GM21381 (cell line): ENCODE measurements at regions not wholly inside any gene's neighbourhood (a gene's known extent, or its start where the extent isn't known, plus 50 kb on each side); places are given as distances from the start of the nearest gene placed in this dataset.
"Not testable (repeated sequence)": the region's sequence is repeated elsewhere in the genome, so short reads cannot be mapped to it uniquely, and the experiment has no call there.

Source experiments
- ATAC-seq: cut with Tn5 transposase; IDR thresholded peaks from one replicate; pipeline ENCODE4 v1.9.1; 2021; ENCODE audit warnings: mild to moderate bottlenecking, moderate library complexity; ENCODE audit not compliant: unreplicated experiment

GRCh38 chr9:30773427-30773826, 1611.0 kb upstream of the ACO1 start:
- ATAC-seq = no peak

- no peak for ATAC-seq
These were observed 1610.1 kb upstream of the ACO1 start for GRCh38 chr9:30774326-30774725.

- ATAC-seq = no peak
These were observed 1609.2 kb upstream of the ACO1 start for GRCh38 chr9:30775236-30775635.

GRCh38 chr9:30796764-30797163, 1587.7 kb upstream of the ACO1 start:
- ATAC-seq = no peak

GRCh38 chr9:30799527-30800101, 1584.8 kb upstream of the ACO1 start:
- no peak for ATAC-seq

GRCh38 chr9:30800421-30800820, 1584.0 kb upstream of the ACO1 start:
- ATAC-seq = no peak

- ATAC-seq = no peak
These were observed 1571.6 kb upstream of the ACO1 start for GRCh38 chr9:30812821-30813220.

- ATAC-seq = no peak
These were observed 1568.9 kb upstream of the ACO1 start for GRCh38 chr9:30815585-30815984.

- no peak for ATAC-seq
These were observed 1539.3 kb upstream of the ACO1 start for GRCh38 chr9:30845136-30845535.

GRCh38 chr9:30846651-30847050, 1537.8 kb upstream of the ACO1 start:
- ATAC-seq = no peak

- ATAC-seq = no peak
These were observed 1532.8 kb upstream of the ACO1 start for GRCh38 chr9:30851600-30851999.

- ATAC-seq = no peak
These were observed 1483.7 kb upstream of the ACO1 start for GRCh38 chr9:30900706-30901105.

- ATAC-seq = no peak
These were observed 1471.1 kb upstream of the ACO1 start for GRCh38 chr9:30913331-30913730.

- ATAC-seq = no peak
These were observed 1469.0 kb upstream of the ACO1 start for GRCh38 chr9:30915451-30915850.

- ATAC-seq = no peak
These were observed 1459.3 kb upstream of the ACO1 start for GRCh38 chr9:30925126-30925525.

GRCh38 chr9:30925635-30926034, 1458.8 kb upstream of the ACO1 start:
- no peak for ATAC-seq

GRCh38 chr9:30928045-30928444, 1456.4 kb upstream of the ACO1 start:
- no peak for ATAC-seq

- ATAC-seq = no peak
These were observed 1452.2 kb upstream of the ACO1 start for GRCh38 chr9:30932226-30932625.

GRCh38 chr9:30935730-30936129, 1448.7 kb upstream of the ACO1 start:
- no peak for ATAC-seq

GRCh38 chr9:30937106-30937505, 1447.3 kb upstream of the ACO1 start:
- ATAC-seq = no peak

GRCh38 chr9:30942852-30943251, 1441.6 kb upstream of the ACO1 start:
- ATAC-seq = not testable (repeated sequence)

GRCh38 chr9:30943446-30944224, 1440.8 kb upstream of the ACO1 start:
- ATAC-seq = no peak

- ATAC-seq = no peak
These were observed 1440.2 kb upstream of the ACO1 start for GRCh38 chr9:30944225-30944569.
